ENCODE measurements at regions not wholly inside any gene's neighbourhood (a gene's known extent, or its start where the extent isn't known, plus 50 kb on each side); places are given as distances from the start of the nearest gene placed in this dataset.

DNA sequence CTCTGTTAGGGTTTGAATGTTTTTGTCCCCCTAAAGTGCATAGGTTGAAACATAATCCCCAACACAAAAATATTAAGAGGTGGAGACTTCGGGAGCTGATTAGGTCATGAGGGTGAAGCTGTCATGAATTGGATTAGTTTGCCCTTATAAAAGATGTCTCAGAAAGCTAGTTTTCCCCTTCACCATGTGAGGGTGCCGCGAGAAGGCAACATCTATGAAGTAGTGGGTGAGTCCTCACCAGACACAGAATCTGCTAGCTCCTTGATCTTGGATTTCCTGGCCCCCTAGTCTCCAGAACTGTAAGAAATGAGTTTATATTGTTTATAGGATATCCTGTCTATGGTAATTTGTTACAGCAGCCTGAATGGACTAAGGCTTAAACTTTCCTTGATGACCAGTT lies 301.5 kb upstream of the ATP2B1 start:
- intact Hi-C loops (cut with micrococcal nuclease) = no loop called here
- ATAC-seq = no peak
- DNase-seq = no peak

- DNase-seq (no peak), ATAC-seq (no peak)
- intact Hi-C loops (cut with micrococcal nuclease) = no loop called here
Observed at GRCh38 chr12:90008277-90008676, 299.6 kb upstream of the ATP2B1 start.

DNA sequence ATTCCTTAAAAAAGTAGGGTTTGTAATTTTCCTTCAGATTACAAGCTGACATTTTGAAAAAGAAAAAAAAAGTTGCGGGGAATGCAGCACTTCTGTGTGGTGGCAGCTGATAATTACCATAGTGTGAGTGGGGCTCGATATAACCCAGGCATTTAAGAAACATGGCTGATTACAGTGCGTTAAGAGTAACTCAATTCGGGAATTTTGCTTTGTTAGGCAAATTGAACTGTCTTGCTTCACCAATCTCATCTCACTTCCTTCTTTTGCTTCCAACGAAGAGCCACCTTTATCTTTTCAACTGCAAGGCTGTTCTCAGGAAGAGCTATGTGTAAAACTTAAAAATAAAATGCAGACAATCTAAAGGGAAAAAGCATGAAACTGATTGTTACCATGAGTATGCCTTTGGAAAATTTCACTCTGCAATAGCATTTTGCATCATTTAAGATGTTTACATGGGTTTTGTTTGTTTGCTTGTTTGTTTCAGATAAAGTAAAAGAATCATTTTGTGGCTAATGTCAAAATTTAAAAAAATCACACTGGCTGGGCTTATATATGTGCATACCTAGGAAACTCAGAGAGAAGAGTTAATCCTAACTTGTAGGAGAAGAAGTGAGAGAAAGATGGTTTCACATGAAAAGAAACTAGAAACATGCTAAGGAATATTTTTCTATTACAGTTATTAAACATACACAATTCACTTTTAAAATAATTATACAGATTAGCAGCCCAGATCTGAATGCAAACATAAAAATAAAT lies 295.9 kb upstream of the ATP2B1 start:
- ATAC-seq = no peak
- intact Hi-C loops (cut with micrococcal nuclease) = no loop called here
- DNase-seq = no peak

DNA sequence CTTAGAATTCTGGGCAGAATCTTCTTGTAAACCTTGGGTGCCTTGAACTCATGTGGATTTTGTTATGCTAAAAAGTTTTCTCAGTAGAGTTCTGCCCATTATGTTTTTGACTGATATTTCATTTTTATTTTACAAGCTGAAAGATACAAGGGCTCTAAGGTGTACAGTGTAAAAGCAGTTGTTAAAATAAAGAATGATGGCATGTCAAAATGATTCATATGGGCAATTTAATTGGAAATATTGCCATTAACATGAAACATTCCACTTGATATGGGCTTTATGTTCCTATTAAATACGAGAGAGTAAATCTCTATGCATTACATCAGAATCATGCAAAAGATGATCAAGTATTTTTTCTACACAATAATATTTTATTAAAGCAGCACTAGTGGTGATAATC lies 295.1 kb upstream of the ATP2B1 start:
- intact Hi-C loops (cut with micrococcal nuclease) = no loop called here
- no peak for ATAC-seq
- no peak for DNase-seq

- DNase-seq (no peak), ATAC-seq (no peak)
- intact Hi-C loops (cut with micrococcal nuclease) = no loop called here
Observed at GRCh38 chr12:90000721-90001120, 292.1 kb upstream of the ATP2B1 start.

DNA sequence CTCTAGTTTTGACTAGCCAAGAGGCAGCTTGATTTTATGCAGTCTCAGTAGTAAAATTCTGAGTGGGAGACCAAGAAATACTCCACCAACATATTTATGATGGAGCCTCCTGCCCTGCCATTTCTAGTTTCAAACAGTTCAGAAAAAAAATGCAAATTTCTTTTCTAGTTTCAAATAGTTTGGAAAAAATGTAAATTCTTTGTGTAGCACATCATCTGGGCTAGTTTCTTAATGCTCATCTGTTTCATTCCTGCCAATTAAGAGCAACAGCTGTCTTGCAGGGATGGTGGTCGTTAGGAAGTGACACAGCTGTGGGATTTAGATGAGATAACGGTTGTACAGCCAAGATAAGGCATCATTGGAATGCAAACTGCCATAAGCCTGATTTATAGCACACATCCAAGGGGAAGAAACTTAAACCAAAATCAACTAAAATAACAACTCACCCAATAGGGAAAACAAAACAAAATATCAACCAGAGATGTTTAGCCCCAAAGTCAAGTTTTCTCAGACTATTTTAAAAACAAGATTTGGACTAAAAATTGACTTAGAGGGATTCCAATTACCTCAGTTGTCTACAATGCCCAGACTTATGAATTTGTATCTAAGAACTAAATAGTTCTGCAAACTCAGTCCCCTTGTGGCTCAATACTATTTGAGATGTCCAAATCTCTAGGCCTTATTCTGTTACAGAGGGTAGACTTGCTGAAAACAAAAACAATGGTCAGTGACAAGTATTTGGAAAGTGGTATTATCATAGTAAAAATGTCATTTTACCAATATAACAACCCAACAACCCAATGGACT lies 291.3 kb upstream of the ATP2B1 start:
- ATAC-seq = no peak
- DNase-seq = no peak

GRCh38 chr12:89995870-89996269 lies 287.2 kb upstream of the ATP2B1 start:
- no peak for ATAC-seq

More for the DNA sequence above, 291.3 kb upstream of the ATP2B1 start:
- intact Hi-C loops (cut with micrococcal nuclease) = no loop called here

GRCh38 chr12:89994911-89995310 lies 286.3 kb upstream of the ATP2B1 start:
- DNase-seq (no peak), ATAC-seq (no peak)
- intact Hi-C loops (cut with micrococcal nuclease) = no loop called here

More at GRCh38 chr12:89995870-89996269, 287.2 kb upstream of the ATP2B1 start:
- no peak for DNase-seq
- intact Hi-C loops (cut with micrococcal nuclease) = no loop called here

DNA sequence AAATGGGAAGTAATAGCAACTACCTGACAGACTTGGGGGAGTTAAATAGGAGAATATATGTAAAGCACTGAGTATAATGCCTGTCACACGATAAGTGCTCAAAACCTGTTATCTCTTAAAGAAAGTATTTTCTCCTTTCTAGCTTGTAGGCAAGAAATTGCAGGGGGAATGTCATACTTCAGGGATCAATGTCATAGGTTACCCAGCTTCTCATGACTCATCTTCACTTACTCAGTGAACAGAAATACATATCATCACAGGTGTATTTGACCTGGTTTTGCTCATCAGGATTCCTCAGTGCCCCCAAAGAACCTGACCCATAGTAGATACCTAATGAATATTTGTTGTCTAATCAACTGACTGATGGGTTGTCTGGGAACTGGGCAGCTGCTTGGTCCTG lies 285.0 kb upstream of the ATP2B1 start:
- ATAC-seq = no peak
- intact Hi-C loops (cut with micrococcal nuclease) = no loop called here
- no peak for DNase-seq

DNA sequence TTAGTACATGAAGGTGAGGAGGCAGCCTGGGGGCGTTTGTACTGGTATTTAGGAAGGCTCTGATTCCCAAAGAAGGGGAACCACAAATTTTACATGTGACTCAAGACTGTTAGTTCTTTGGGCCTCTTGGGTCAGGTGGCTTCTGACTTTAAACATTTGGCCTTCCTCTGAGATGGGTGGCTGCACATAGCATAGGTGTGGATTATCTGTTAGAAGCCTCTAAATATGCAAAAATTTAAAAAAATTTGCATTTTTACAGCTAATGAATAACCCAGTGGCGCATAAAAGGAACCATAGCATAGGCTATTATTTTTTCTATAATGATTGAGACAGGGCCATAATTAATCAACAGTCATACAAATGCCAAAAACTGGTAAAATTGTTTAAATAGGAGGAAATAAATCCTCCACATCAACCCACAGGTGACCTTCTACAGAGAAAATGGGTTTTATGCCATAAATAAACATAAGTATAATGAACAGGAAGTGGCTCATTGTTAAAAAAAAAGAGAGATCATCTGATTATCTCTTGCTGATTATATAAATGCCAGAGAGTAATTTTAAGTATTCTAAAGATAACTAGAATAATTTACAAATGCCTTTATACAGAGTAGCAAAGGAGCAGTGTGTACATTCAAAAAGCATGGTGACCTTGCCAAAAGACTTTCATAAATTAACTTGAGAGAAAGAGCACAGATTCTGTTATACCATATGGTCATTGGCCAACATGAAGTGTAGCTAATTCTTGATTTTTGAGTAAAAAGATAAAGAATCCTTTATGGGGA lies 284.2 kb upstream of the ATP2B1 start:
- intact Hi-C loops (cut with micrococcal nuclease) = no loop called here
- no peak for ATAC-seq
- no peak for DNase-seq

DNA sequence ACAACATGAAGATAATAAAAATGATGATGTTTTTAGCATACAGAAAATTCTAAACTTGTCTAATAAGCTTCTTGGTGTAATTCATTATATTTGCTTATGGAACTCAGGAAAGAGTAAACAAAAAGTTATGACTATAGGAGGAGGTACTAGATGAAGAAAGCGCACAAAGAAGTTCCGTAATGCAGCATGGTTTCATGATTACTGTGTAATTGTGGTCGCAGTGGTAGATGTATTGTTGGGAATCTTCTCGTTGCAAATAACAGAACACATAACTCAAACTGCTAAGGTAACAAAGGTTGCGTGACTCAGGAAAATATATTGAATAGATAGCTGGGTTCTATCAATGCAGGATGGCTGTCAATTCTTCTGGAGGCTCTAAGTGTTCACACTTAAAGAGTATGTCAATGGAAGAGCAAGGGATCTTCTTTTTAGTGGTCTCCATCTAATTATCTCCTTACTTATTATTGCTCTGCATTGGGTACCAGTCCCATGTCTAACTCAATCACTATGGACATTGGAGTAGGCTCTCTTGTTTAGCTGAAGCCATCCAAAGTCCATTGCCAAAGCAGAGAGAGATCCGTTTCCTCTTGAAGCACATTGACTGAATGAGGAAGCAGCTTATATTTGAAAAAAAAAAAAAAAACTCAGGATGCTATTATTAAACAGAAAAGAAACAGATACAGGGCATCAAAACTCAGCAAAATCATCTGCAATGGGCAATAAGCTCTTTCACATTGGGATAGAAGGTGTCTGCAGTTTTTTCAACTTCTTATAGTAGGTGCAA lies 283.4 kb upstream of the ATP2B1 start:
- no peak for ATAC-seq
- DNase-seq = no peak
- intact Hi-C loops (cut with micrococcal nuclease) = no loop called here

DNA sequence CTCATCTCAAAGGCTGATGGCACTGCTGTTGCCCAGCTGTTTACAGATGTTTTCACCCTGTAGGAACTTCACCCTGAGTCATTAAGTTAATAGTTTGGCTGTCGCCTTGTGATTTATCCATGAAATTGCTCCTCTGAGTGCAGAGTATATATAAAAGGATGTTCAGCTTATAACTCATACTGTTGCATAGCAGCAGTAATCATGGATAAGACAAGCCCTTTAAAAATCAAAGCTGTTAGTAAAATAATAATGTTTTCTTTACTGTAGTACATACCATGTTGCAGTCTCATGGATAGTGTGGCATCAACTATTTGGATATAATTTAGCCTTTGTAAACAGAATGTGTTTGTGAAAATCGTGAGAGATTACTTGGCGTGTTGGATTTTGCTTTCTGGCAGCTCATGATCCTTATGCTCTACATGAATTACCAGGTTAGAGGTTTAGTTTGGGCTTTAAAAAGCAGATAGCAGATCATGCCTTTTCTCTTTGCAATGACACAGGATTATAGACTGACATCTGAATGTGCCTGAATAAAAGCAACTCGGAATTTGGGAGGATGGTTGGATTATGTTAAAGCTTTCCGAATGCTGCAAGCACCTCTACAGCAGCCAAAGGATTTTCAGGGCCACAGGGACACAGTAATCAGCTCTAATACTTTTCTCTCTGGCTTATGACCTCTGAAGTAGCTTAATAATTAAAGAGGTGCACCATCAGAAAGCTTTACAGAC lies 279.7 kb upstream of the ATP2B1 start:
- ATAC-seq (no peak), DNase-seq (no peak)
- intact Hi-C loops (cut with micrococcal nuclease) = no loop called here

- intact Hi-C loops (cut with micrococcal nuclease) = no loop called here
- no peak for ATAC-seq
- DNase-seq = no peak
Observed at GRCh38 chr12:89985935-89986334, 277.3 kb upstream of the ATP2B1 start.

- DNase-seq = no peak
- intact Hi-C loops (cut with micrococcal nuclease) = no loop called here
- no peak for ATAC-seq
Observed at GRCh38 chr12:89984846-89985245, 276.2 kb upstream of the ATP2B1 start.

GRCh38 chr12:89983622-89984021 lies 275.0 kb upstream of the ATP2B1 start:
- intact Hi-C loops (cut with micrococcal nuclease) = no loop called here
- DNase-seq = no peak
- ATAC-seq = no peak

GRCh38 chr12:89980236-89980635 lies 271.6 kb upstream of the ATP2B1 start:
- peak; percentile 57 for ATAC-seq
- DNase-seq = no peak
- intact Hi-C loops (cut with micrococcal nuclease) = no loop called here

DNA sequence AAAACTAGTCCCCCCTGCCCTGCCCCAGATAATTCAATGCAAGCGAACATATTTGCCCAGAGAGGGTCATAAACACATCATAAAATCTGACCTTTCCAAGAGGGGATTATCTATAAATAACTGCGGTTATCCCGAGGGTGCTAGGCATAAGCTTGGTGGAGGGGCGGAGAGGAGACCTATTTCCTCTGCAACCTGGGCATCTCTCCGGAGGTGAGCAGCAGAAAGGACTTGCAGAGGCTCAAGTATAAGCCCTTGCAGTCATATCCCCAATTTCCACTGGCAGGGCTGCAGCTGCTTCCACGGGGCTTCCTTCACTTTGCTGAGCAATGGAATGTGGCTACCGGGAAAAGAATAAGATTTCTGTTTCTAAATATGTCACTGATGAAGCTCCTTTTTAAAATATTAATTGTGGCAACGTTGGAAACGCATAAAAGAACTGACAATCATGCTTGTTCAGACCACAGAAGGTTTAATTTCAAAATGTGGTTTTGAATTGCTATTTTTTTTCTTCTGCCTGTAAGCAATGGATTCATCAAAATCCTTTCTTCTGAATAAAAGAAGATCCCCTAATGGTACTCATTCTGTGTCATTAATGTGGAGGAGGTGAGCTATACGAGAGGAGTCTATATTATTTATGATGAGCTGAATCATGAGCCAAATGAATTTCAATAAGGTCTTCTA lies 268.9 kb upstream of the ATP2B1 start:
- ATAC-seq (no peak), DNase-seq (no peak)
- intact Hi-C loops (cut with micrococcal nuclease) = no loop called here

GRCh38 chr12:89976866-89977265 lies 268.2 kb upstream of the ATP2B1 start:
- intact Hi-C loops (cut with micrococcal nuclease) = no loop called here
- DNase-seq (no peak), ATAC-seq (no peak)
